Calu3 (cell line): ENCODE measurements at regions not wholly inside any gene's neighbourhood (a gene's known extent, or its start where the extent isn't known, plus 50 kb on each side); places are given as distances from the start of the nearest gene placed in this dataset.

Experiments
- BruUV-seq: library from RNA; stranded (reverse); fragments of 400-500 nt; replicated peaks from 2 replicates; lab custom pipeline; 2021; lab: Mats Ljungman, UMichigan
- CTCF ChIA-PET: fragments of 300-600 bp; sonication (Branson Sonifier 250); formaldehyde crosslinking; loops from one replicate; lab custom pipeline; 2022; ENCODE audit warnings: antibody characterized with exemption; lab: Charles Lee
- DNase-seq: peaks from one replicate; pipeline ENCODE4 v3.0.0; 2022
- H3K27ac Mint-ChIP-seq: one replicate; pipeline ENCODE4 v1.8.0; 2022; ENCODE audit warnings: mixed read lengths; ENCODE audit not compliant: unreplicated experiment
- H3K27me3 Mint-ChIP-seq: one replicate; pipeline ENCODE4 v1.8.0; 2022; ENCODE audit warnings: mixed read lengths; ENCODE audit not compliant: unreplicated experiment
- H3K36me3 Mint-ChIP-seq: one replicate; pipeline ENCODE4 v1.8.0; 2022; ENCODE audit warnings: mild to moderate bottlenecking, moderate library complexity, mixed read lengths; ENCODE audit not compliant: insufficient read depth, unreplicated experiment
- H3K4me1 Mint-ChIP-seq: one replicate; pipeline ENCODE4 v1.8.0; 2022; ENCODE audit warnings: mild to moderate bottlenecking, low read depth, mixed read lengths; ENCODE audit not compliant: unreplicated experiment
- H3K4me3 Mint-ChIP-seq: one replicate; pipeline ENCODE4 v1.8.0; 2022; ENCODE audit warnings: mild to moderate bottlenecking, low read depth, moderate library complexity, mixed read lengths; ENCODE audit not compliant: unreplicated experiment
- H3K9me3 Mint-ChIP-seq: one replicate; pipeline ENCODE4 v1.8.0; 2022; ENCODE audit warnings: low read depth, mixed read lengths; ENCODE audit not compliant: unreplicated experiment
- intact Hi-C: fragments of 100-400 bp; cut with micrococcal nuclease; formaldehyde crosslinking; loops from one replicate; pipeline ENCODE4 v1.10.0; 2022; ENCODE audit not compliant: unreplicated experiment
- TF ChIP-seq, protein P1 (sequence below): fragments of 200-600 bp; IDR thresholded peaks from one replicate; pipeline ENCODE4 v1.8.0; 2022; ENCODE audit warnings: antibody characterized with exemption; ENCODE audit not compliant: unreplicated experiment

DNA sequence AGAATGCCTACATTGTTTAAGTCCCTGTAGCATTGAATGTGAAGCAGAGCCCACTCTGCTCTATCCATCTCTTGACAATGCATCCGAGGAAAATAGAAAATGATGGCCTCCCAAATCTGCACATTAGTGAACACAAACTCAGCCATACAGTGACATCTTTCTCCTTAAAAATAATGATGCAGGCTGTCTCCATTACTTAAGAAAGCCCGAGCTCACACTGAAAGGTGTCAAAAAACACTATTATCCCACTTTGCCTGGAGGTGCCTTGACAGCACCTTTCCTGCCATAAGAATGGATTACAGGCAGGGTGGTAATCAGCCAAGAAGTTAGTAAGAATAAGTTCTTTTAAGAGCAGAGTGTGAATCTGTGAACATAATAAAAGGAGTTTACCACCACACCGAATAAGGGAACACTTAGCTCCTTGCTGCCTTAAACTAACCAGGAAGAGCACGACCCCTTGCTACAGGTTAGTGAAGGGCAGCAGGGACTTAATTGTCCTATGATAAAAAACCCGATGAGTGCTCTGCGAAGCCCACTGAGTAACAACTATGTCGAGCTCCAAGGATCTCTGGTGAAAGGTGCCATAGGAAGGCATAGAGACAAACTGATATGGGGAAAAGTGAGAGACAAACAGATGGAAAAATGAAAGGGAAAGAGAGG, 123.2 kb upstream of the TUSC7 start:
- TF ChIP-seq, protein P1, sequence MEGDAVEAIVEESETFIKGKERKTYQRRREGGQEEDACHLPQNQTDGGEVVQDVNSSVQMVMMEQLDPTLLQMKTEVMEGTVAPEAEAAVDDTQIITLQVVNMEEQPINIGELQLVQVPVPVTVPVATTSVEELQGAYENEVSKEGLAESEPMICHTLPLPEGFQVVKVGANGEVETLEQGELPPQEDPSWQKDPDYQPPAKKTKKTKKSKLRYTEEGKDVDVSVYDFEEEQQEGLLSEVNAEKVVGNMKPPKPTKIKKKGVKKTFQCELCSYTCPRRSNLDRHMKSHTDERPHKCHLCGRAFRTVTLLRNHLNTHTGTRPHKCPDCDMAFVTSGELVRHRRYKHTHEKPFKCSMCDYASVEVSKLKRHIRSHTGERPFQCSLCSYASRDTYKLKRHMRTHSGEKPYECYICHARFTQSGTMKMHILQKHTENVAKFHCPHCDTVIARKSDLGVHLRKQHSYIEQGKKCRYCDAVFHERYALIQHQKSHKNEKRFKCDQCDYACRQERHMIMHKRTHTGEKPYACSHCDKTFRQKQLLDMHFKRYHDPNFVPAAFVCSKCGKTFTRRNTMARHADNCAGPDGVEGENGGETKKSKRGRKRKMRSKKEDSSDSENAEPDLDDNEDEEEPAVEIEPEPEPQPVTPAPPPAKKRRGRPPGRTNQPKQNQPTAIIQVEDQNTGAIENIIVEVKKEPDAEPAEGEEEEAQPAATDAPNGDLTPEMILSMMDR: no peak
- Mint-ChIP-seq H3K9me3 (no peaks in the 10 kb centered on the region), H3K27ac (no peak overlapping the region), H3K36me3 (no peaks in the 10 kb centered on the region), H3K4me1 (no peaks in the 10 kb centered on the region), H3K27me3 (peaks cover 72% of the 10 kb centered on the region), H3K4me3 (no peak overlapping the region)
- BruUV-seq: no TSS peak
- intact Hi-C loops: no loop called here
- no peak for DNase-seq
- CTCF ChIA-PET: no interaction called here

DNA sequence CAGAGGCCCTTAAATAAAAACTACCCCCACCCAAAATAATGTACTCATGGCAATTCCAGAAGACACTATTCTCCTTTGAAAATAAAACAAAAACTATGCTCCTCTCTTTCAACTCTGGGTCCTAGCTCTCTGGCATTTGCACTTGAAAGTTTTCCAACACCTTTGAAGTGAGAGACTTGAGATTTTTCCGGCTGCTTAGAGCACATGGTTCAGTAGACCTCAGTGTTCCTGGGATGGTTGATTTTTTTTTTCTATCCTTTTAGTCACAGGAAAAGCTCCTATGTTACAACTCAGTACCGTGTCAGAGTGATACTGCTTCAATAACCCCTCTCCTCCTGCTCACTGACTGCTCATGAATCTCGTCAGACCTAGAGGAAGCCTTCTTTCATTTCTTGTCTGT, 118.3 kb upstream of the TUSC7 start:
- CTCF ChIA-PET: no interaction called here
- H3K4me1 Mint-ChIP-seq: no peaks in the 10 kb centered on the region
- H3K27ac Mint-ChIP-seq: no peak overlapping the region
- intact Hi-C loops: no loop called here
- TF ChIP-seq, protein P1: no peak
- no TSS peak for BruUV-seq
- DNase-seq: no peak
- H3K9me3 Mint-ChIP-seq: no peaks in the 10 kb centered on the region
- H3K27me3 Mint-ChIP-seq: peaks cover 75% of the 10 kb centered on the region
- no peaks in the 10 kb centered on the region for H3K36me3 Mint-ChIP-seq
- H3K4me3 Mint-ChIP-seq: no peak overlapping the region

DNA sequence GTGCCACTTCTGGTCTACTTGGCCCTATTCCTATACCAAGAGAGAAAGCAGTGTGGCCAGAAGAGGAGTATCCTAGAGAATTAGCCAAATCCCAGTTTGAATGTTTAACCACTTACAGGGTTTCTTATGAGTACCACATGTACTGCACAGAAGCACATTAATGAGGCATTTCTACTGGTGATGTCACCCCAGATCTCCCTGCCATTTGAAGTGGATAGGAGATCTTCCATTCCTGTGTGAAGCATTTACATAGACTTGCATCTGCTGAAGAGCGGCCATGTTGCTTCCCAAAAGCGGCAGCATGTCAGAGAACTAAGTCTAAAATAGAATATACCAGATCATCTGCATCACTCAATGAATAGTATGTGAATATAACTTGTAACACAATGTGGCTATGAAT, 108.4 kb upstream of the TUSC7 start:
- H3K4me3 Mint-ChIP-seq: no peak overlapping the region
- H3K27me3 Mint-ChIP-seq: peaks cover 69% of the 10 kb centered on the region
- no peak for DNase-seq
- BruUV-seq: no TSS peak
- TF ChIP-seq, protein P1: no peak
- no peaks in the 10 kb centered on the region for H3K36me3 Mint-ChIP-seq
- H3K27ac Mint-ChIP-seq: no peak overlapping the region
- intact Hi-C loops: no loop called here
- no peaks in the 10 kb centered on the region for H3K4me1 Mint-ChIP-seq
- CTCF ChIA-PET: no interaction called here
- H3K9me3 Mint-ChIP-seq: no peaks in the 10 kb centered on the region

DNA sequence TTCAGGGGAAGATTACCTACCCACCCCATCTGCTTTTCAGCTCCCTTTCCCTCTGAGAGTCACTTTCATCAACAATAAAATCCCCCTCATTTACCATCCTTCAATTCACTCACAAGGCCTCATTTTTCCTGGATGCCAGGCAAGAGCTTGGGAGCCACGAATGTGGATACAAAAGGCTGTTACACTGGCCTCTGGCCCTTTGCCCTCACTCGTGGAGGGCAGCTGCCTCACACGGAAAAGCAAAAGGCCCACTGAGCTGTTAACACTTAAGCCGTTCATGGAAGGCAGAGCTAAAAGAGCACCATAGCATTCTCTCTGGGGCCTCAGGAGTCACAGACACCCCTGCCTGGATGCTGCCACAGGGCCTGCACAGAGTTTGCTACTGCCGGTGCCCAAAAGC, 102.4 kb upstream of the TUSC7 start:
- intact Hi-C loops: no loop called here
- Mint-ChIP-seq H3K4me3 (no peak overlapping the region), H3K36me3 (no peaks in the 10 kb centered on the region), H3K9me3 (no peaks in the 10 kb centered on the region), H3K4me1 (no peaks in the 10 kb centered on the region), H3K27ac (no peak overlapping the region), H3K27me3 (peaks cover 51% of the 10 kb centered on the region)
- CTCF ChIA-PET: no interaction called here
- no peak for DNase-seq
- TF ChIP-seq, protein P1: no peak
- no TSS peak for BruUV-seq
